Esophagus squamous epithelium (tissue), 4 donors: ENCODE measurements at regions not wholly inside any gene's neighbourhood (a gene's known extent, or its start where the extent isn't known, plus 50 kb on each side); places are given as distances from the start of the nearest gene placed in this dataset.

Experiments used
- CTCF ChIP-seq, 6 experiments: fragments of 450-650 bp in 4 of 6; fragments of 200-600 bp in 2 of 6; sonication (generic) in 2 of 6; IDR thresholded peaks; one replicate each; pipeline ENCODE4 v1.5.1; 2016 to 2019; ENCODE audit warnings: antibody characterized with exemption in 6 of 6, mild to moderate bottlenecking in 4 of 6, moderate library complexity in 4 of 6
- POLR2A ChIP-seq, 4 donors: fragments of 450-650 bp; IDR thresholded peaks; one replicate each; pipeline ENCODE4 v1.6.1; 2017; ENCODE audit warnings: antibody characterized with exemption in 4 of 4, mild to moderate bottlenecking in 4 of 4, moderate library complexity in 3 of 4

GRCh38 chr14:100410056-100410565, 87.0 kb downstream of the SLC25A47 start:
- no peak for TF ChIP-seq CTCF (IDR thresholded peaks at IDR 0.05)
- TF ChIP-seq POLR2A (IDR thresholded peaks at IDR 0.05): no peak
